SW480 (cell line): ENCODE measurements at regions not wholly inside any gene's neighbourhood (a gene's known extent, or its start where the extent isn't known, plus 50 kb on each side); places are given as distances from the start of the nearest gene placed in this dataset.

Experiments
- DNase-seq: peaks from one replicate; pipeline ENCODE4 v3.0.0-alpha.2; 2016; ENCODE audit warnings: low spot score

GRCh38 chr3:5270666-5271371 is 83.3 kb downstream of the EDEM1 start:
- no peak for DNase-seq

- no peak for DNase-seq
Measured at GRCh38 chr3:5271372-5271683, 83.8 kb downstream of the EDEM1 start.

GRCh38 chr3:5272387-5272786 is 84.9 kb downstream of the EDEM1 start:
- no peak for DNase-seq

- no peak for DNase-seq
Measured at GRCh38 chr3:5274091-5274490, 86.6 kb downstream of the EDEM1 start.

- DNase-seq = no peak
Measured at GRCh38 chr3:5275529-5275928, 88.0 kb downstream of the EDEM1 start.

- no peak for DNase-seq
Measured at GRCh38 chr3:5276934-5277333, 89.4 kb downstream of the EDEM1 start.

GRCh38 chr3:5277612-5278236 is 90.2 kb downstream of the EDEM1 start:
- no peak for DNase-seq

GRCh38 chr3:5278666-5279065 is 91.2 kb downstream of the EDEM1 start:
- DNase-seq = no peak

- DNase-seq = no peak
Measured at GRCh38 chr3:5282703-5283102, 95.2 kb downstream of the EDEM1 start.

- no peak for DNase-seq
Measured at GRCh38 chr3:5285439-5285838, 97.9 kb downstream of the EDEM1 start.

- no peak for DNase-seq
Measured at GRCh38 chr3:5290915-5291314, 103.4 kb downstream of the EDEM1 start.

GRCh38 chr3:5292512-5292911 is 105.0 kb downstream of the EDEM1 start:
- DNase-seq = no peak

- no peak for DNase-seq
Measured at GRCh38 chr3:5293207-5293606, 105.7 kb downstream of the EDEM1 start.

GRCh38 chr3:5294356-5294755 is 106.8 kb downstream of the EDEM1 start:
- no peak for DNase-seq

GRCh38 chr3:5295191-5295690 is 107.7 kb downstream of the EDEM1 start:
- no peak for DNase-seq

GRCh38 chr3:5296362-5296761 is 108.9 kb downstream of the EDEM1 start:
- no peak for DNase-seq

- DNase-seq = no peak
Measured at GRCh38 chr3:5297895-5298294, 110.4 kb downstream of the EDEM1 start.

- DNase-seq = peak; percentile 21
Measured at GRCh38 chr3:5298453-5298852, 110.9 kb downstream of the EDEM1 start.

GRCh38 chr3:5299161-5299560 is 111.7 kb downstream of the EDEM1 start:
- peak; percentile 70 for DNase-seq

- DNase-seq = no peak
Measured at GRCh38 chr3:5300638-5301037, 113.1 kb downstream of the EDEM1 start.

- DNase-seq = no peak
Measured at GRCh38 chr3:5301651-5302297, 114.3 kb downstream of the EDEM1 start.

- DNase-seq = no peak
Measured at GRCh38 chr3:5302661-5303060, 115.2 kb downstream of the EDEM1 start.

GRCh38 chr3:5304188-5304587 is 116.7 kb downstream of the EDEM1 start:
- DNase-seq = no peak
